SK-N-SH treated with all-trans-retinoic acid at 6 μM for 48 hours (cell line): ENCODE measurements at regions not wholly inside any gene's neighbourhood (a gene's known extent, or its start where the extent isn't known, plus 50 kb on each side); places are given as distances from the start of the nearest gene placed in this dataset.

ENCODE experiments used
- ATAC-seq: fragments of 200-7000 bp; cut with Tn5 transposase; 3 replicates; pipeline ENCODE4 v1.9.1; 2020; ENCODE audit warnings: mild to moderate bottlenecking, moderate library complexity
- ARNTL ChIP-seq: fragments of 450-650 bp; formaldehyde crosslinking; IDR thresholded peaks from 2 replicates; pipeline ENCODE4 v1.5.0; 2020; ENCODE audit warnings: low read depth, mild to moderate bottlenecking, moderate library complexity, borderline replicate concordance
- BACH2 ChIP-seq: fragments of 250-450 bp; sonication (Bioruptor Pico); IDR thresholded peaks from 2 replicates; pipeline ENCODE4 v1.9.0; 2021; ENCODE audit warnings: mild to moderate bottlenecking, borderline replicate concordance
- CSDC2 ChIP-seq: fragments of 250-450 bp; sonication (Bioruptor Pico); IDR thresholded peaks from 2 replicates; pipeline ENCODE4 v1.5.0; 2020; ENCODE audit warnings: mild to moderate bottlenecking, moderate library complexity
- ESRRG ChIP-seq: fragments of 250-450 bp; sonication (Bioruptor Pico); IDR thresholded peaks from 2 replicates; pipeline ENCODE4 v1.6.1; 2021; ENCODE audit warnings: mild to moderate bottlenecking
- GLIS3 ChIP-seq: fragments of 250-450 bp; sonication (Bioruptor Pico); IDR thresholded peaks from 2 replicates; pipeline ENCODE4 v1.5.0; 2020; ENCODE audit warnings: mild to moderate bottlenecking, moderate library complexity
- ISL1 ChIP-seq: fragments of 250-450 bp; sonication (Bioruptor Pico); IDR thresholded peaks from 2 replicates; pipeline ENCODE4 v2.1.2; 2022; ENCODE audit warnings: mild to moderate bottlenecking, moderate library complexity
- OSR1 ChIP-seq: fragments of 250-450 bp; sonication (Bioruptor Pico); IDR thresholded peaks from 2 replicates; pipeline ENCODE4 v1.8.0; 2022; ENCODE audit warnings: moderate library complexity, mild to moderate bottlenecking, inconsistent platforms
- PATZ1 ChIP-seq: fragments of 250-450 bp; sonication (Bioruptor Pico); IDR thresholded peaks from 2 replicates; pipeline ENCODE4 v1.8.0; 2020; ENCODE audit warnings: mild to moderate bottlenecking, moderate library complexity, borderline replicate concordance
- PPARA ChIP-seq: fragments of 250-450 bp; sonication (Bioruptor Pico); IDR thresholded peaks from 2 replicates; pipeline ENCODE4 v1.5.0; 2020; ENCODE audit warnings: mild to moderate bottlenecking, borderline replicate concordance
- SNAI2 ChIP-seq: fragments of 250-450 bp; sonication (Bioruptor Pico); IDR thresholded peaks from 2 replicates; pipeline ENCODE4 v1.5.0; 2020; ENCODE audit warnings: mild to moderate bottlenecking, moderate library complexity
- ZC3H10 ChIP-seq: fragments of 250-450 bp; sonication (Bioruptor Pico); IDR thresholded peaks from 2 replicates; pipeline ENCODE4 v1.5.1; 2021; ENCODE audit warnings: mild to moderate bottlenecking, moderate library complexity
- ZFP3 ChIP-seq: fragments of 250-450 bp; sonication (Bioruptor Pico); IDR thresholded peaks from 2 replicates; pipeline ENCODE4 v1.5.0; 2020; ENCODE audit warnings: mild to moderate bottlenecking, moderate library complexity
- ZFP30 ChIP-seq: fragments of 450-650 bp; formaldehyde crosslinking; IDR thresholded peaks from 2 replicates; pipeline ENCODE4 v1.5.0; 2022; ENCODE audit warnings: mild to moderate bottlenecking, moderate library complexity
- ZNF565 ChIP-seq: fragments of 450-650 bp; formaldehyde crosslinking; conservative IDR thresholded peaks from 2 replicates; pipeline ENCODE4 v1.5.0; 2020; ENCODE audit warnings: low read depth, mild to moderate bottlenecking, moderate library complexity
- ZNF70 ChIP-seq: fragments of 450-650 bp; formaldehyde crosslinking; IDR thresholded peaks from 2 replicates; pipeline ENCODE4 v1.5.0; 2020; ENCODE audit warnings: mild to moderate bottlenecking, moderate library complexity
- ZNF8 ChIP-seq: fragments of 450-650 bp; formaldehyde crosslinking; IDR thresholded peaks from 2 replicates; pipeline ENCODE4 v1.5.0; 2020; ENCODE audit warnings: mild to moderate bottlenecking, moderate library complexity
- TF ChIP-seq, protein P1 (sequence below): fragments of 250-450 bp; sonication (Bioruptor Pico); IDR thresholded peaks from 2 replicates; pipeline ENCODE4 v1.5.0; 2020; ENCODE audit warnings: mild to moderate bottlenecking, moderate library complexity
- TF ChIP-seq, protein P2 (sequence below): fragments of 250-450 bp; sonication (Bioruptor Pico); IDR thresholded peaks from 2 replicates; pipeline ENCODE4 v1.5.1; 2020; ENCODE audit warnings: low read depth, mild to moderate bottlenecking, moderate library complexity
- TF ChIP-seq, protein P3 (sequence below): fragments of 250-450 bp; sonication (Bioruptor Pico); IDR thresholded peaks from 2 replicates; pipeline ENCODE4 v1.8.0; 2021; ENCODE audit warnings: low read depth, mild to moderate bottlenecking, moderate library complexity, borderline replicate concordance
- TF ChIP-seq, protein P4 (sequence below): fragments of 250-450 bp; sonication (Bioruptor Pico); IDR thresholded peaks from 2 replicates; pipeline ENCODE4 v1.5.1; 2021; ENCODE audit warnings: mild to moderate bottlenecking, moderate library complexity

DNA sequence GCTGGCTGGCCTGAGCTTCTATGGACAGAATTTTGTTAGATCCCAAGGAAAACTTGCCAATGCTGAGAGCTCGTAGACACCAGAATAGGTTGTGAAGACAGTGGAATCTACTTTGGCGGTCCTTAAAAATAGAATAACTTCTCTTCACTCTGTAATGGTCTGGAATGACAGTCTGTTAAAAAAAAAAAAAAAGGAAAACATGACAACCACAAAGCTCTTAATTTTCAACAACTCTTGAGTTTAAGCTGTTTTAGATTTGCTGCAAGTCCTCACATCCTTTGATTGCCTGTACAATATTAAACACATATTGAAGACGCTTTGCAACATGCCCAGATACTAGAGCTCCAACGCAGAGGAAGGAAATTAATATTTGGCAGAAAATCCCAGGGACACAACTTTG is 122.8 kb upstream of the GALNT15 start:
- TF ChIP-seq ISL1 (CRISPR knock-in tag) = no peak
- no peak for TF ChIP-seq PATZ1 (CRISPR knock-in tag)
- no peak for TF ChIP-seq PPARA (CRISPR knock-in tag)
- TF ChIP-seq ZNF565 (CRISPR knock-in tag) = no peak
- TF ChIP-seq OSR1 (CRISPR knock-in tag) = no peak
- TF ChIP-seq GLIS3 = no peak
- no peak for TF ChIP-seq SNAI2 (CRISPR knock-in tag)
- no peak for TF ChIP-seq CSDC2 (CRISPR knock-in tag)
- TF ChIP-seq, protein P1, sequence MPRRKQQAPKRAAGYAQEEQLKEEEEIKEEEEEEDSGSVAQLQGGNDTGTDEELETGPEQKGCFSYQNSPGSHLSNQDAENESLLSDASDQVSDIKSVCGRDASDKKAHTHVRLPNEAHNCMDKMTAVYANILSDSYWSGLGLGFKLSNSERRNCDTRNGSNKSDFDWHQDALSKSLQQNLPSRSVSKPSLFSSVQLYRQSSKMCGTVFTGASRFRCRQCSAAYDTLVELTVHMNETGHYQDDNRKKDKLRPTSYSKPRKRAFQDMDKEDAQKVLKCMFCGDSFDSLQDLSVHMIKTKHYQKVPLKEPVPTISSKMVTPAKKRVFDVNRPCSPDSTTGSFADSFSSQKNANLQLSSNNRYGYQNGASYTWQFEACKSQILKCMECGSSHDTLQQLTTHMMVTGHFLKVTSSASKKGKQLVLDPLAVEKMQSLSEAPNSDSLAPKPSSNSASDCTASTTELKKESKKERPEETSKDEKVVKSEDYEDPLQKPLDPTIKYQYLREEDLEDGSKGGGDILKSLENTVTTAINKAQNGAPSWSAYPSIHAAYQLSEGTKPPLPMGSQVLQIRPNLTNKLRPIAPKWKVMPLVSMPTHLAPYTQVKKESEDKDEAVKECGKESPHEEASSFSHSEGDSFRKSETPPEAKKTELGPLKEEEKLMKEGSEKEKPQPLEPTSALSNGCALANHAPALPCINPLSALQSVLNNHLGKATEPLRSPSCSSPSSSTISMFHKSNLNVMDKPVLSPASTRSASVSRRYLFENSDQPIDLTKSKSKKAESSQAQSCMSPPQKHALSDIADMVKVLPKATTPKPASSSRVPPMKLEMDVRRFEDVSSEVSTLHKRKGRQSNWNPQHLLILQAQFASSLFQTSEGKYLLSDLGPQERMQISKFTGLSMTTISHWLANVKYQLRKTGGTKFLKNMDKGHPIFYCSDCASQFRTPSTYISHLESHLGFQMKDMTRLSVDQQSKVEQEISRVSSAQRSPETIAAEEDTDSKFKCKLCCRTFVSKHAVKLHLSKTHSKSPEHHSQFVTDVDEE (CRISPR knock-in tag) = no peak
- TF ChIP-seq, all 23 proteins: peak for 0
- ATAC-seq = no peak

GRCh38 chr3:16052964-16053363 is 121.5 kb upstream of the GALNT15 start:
- ATAC-seq = no peak
- TF ChIP-seq OSR1 (CRISPR knock-in tag) (no peak), CSDC2 (CRISPR knock-in tag) (no peak), PPARA (CRISPR knock-in tag) (no peak), ZFP3 (CRISPR knock-in tag) (no peak), GLIS3 (no peak), ZFP30 (CRISPR knock-in tag) (no peak), ZNF70 (CRISPR knock-in tag) (no peak), ESRRG (CRISPR knock-in tag) (no peak), ZNF8 (no peak), BACH2 (CRISPR knock-in tag) (no peak)
- TF ChIP-seq, protein P2, sequence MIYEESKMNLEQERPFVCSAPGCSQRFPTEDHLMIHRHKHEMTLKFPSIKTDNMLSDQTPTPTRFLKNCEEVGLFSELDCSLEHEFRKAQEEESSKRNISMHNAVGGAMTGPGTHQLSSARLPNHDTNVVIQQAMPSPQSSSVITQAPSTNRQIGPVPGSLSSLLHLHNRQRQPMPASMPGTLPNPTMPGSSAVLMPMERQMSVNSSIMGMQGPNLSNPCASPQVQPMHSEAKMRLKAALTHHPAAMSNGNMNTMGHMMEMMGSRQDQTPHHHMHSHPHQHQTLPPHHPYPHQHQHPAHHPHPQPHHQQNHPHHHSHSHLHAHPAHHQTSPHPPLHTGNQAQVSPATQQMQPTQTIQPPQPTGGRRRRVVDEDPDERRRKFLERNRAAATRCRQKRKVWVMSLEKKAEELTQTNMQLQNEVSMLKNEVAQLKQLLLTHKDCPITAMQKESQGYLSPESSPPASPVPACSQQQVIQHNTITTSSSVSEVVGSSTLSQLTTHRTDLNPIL (CRISPR knock-in tag) = no peak

DNA sequence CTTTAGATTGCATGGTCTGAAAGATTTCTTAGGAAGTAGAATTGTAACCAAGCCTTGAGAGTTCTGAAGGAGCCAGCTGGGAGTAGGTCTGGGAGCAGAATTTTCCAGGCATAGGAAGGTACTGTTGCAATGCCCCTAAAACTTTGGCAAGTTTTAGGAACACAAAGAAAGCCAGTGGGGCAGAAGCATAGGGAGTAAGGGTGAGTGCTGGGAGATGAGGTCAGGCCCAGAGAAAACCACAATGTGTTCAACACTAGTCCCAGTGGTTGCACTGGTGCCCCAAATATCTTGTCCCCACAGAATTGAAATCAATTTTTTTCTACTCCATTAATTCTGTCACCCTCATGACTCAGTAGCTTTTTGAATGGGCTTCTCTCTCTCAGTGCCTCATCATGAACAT is 120.7 kb upstream of the GALNT15 start:
- TF ChIP-seq BACH2 (CRISPR knock-in tag) (no peak), ZNF565 (CRISPR knock-in tag) (no peak), PPARA (CRISPR knock-in tag) (no peak), ZNF70 (CRISPR knock-in tag) (no peak), OSR1 (CRISPR knock-in tag) (no peak), ARNTL (CRISPR knock-in tag) (no peak), ZC3H10 (CRISPR knock-in tag) (no peak), PATZ1 (CRISPR knock-in tag) (no peak), ISL1 (CRISPR knock-in tag) (no peak)
- TF ChIP-seq, protein P3, sequence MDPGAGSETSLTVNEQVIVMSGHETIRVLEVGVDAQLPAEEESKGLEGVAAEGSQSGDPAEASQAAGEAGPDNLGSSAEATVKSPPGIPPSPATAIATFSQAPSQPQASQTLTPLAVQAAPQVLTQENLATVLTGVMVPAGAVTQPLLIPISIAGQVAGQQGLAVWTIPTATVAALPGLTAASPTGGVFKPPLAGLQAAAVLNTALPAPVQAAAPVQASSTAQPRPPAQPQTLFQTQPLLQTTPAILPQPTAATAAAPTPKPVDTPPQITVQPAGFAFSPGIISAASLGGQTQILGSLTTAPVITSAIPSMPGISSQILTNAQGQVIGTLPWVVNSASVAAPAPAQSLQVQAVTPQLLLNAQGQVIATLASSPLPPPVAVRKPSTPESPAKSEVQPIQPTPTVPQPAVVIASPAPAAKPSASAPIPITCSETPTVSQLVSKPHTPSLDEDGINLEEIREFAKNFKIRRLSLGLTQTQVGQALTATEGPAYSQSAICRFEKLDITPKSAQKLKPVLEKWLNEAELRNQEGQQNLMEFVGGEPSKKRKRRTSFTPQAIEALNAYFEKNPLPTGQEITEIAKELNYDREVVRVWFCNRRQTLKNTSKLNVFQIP (CRISPR knock-in tag) = no peak
- TF ChIP-seq, protein P4, sequence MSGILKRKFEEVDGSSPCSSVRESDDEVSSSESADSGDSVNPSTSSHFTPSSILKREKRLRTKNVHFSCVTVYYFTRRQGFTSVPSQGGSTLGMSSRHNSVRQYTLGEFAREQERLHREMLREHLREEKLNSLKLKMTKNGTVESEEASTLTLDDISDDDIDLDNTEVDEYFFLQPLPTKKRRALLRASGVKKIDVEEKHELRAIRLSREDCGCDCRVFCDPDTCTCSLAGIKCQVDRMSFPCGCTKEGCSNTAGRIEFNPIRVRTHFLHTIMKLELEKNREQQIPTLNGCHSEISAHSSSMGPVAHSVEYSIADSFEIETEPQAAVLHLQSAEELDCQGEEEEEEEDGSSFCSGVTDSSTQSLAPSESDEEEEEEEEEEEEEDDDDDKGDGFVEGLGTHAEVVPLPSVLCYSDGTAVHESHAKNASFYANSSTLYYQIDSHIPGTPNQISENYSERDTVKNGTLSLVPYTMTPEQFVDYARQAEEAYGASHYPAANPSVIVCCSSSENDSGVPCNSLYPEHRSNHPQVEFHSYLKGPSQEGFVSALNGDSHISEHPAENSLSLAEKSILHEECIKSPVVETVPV (CRISPR knock-in tag) = no peak
- TF ChIP-seq, protein P1 (CRISPR knock-in tag) = no peak

More for the DNA sequence above, 120.7 kb upstream of the GALNT15 start:
- no peak for ATAC-seq
